SU-DHL-6 (cell line): ENCODE measurements at regions not wholly inside any gene's neighbourhood (a gene's known extent, or its start where the extent isn't known, plus 50 kb on each side); places are given as distances from the start of the nearest gene placed in this dataset.

Experiments
- H2AFZ ChIP-seq: fragments of 200-600 bp; sonication (generic); 2 replicates; pipeline ENCODE4 v1.6.1; 2014; ENCODE audit warnings: low read depth, mild to moderate bottlenecking, moderate library complexity, mixed read lengths, antibody characterized with exemption, low read length; ENCODE audit not compliant: severe bottlenecking
- H3F3A ChIP-seq: fragments of 200-600 bp; shearing (Covaris generic); 2 replicates; pipeline ENCODE4 v1.6.0; 2016; ENCODE audit warnings: antibody characterized with exemption, mild to moderate bottlenecking; ENCODE audit not compliant: insufficient read depth
- H3K27ac ChIP-seq: fragments of 200-600 bp; sonication (generic); 2 replicates; pipeline ENCODE4 v1.5.1; 2016; ENCODE audit warnings: low read depth, mild to moderate bottlenecking, low read length, moderate library complexity, mixed read lengths
- H3K27me3 ChIP-seq: fragments of 200-600 bp; sonication (generic), shearing (Covaris generic); 2 replicates; pipeline ENCODE4 v1.6.0; 2014; ENCODE audit warnings: mild to moderate bottlenecking, low read length
- H3K36me3 ChIP-seq: fragments of 200-600 bp; sonication (generic); 2 replicates; pipeline ENCODE4 v1.6.1; 2014; ENCODE audit warnings: mild to moderate bottlenecking, low read length, mixed read lengths
- H3K4me2 ChIP-seq: fragments of 300-600, 200-600 bp; shearing (Covaris generic), sonication (generic); 2 replicates; pipeline ENCODE4 v1.6.0; 2014; ENCODE audit warnings: low read length, low read depth, mild to moderate bottlenecking; ENCODE audit not compliant: poor library complexity, severe bottlenecking
- H3K4me3 ChIP-seq: fragments of 200-600 bp; sonication (generic); 2 replicates; pipeline ENCODE4 v1.5.1; 2014; ENCODE audit warnings: antibody characterized with exemption, low read length, mild to moderate bottlenecking, mixed read lengths; ENCODE audit not compliant: insufficient read depth, poor library complexity, severe bottlenecking
- H3K79me2 ChIP-seq: fragments of 200-600 bp; sonication (generic); 2 replicates; pipeline ENCODE4 v1.6.1; 2014; ENCODE audit warnings: mild to moderate bottlenecking, low read length, moderate library complexity; ENCODE audit not compliant: insufficient read depth
- H3K9ac ChIP-seq: fragments of 200-600 bp; sonication (generic); 2 replicates; pipeline ENCODE4 v1.7.0; 2014; ENCODE audit warnings: mild to moderate bottlenecking, low read length
- H3K9me2 ChIP-seq: fragments of 200-600 bp; sonication (generic); replicated peaks from 2 replicates; pipeline ENCODE4 v1.6.1; 2014; ENCODE audit warnings: low read length; ENCODE audit not compliant: insufficient read depth
- H3K9me3 ChIP-seq: fragments of 200-600 bp; sonication (generic); 2 replicates; pipeline ENCODE4 v1.6.1; 2014; ENCODE audit warnings: low read length, mixed read lengths; ENCODE audit not compliant: insufficient read depth
- H4K20me1 ChIP-seq: fragments of 200-600 bp; sonication (generic); 2 replicates; pipeline ENCODE4 v1.6.1; 2014; ENCODE audit warnings: low read depth, mild to moderate bottlenecking, antibody characterized with exemption, low read length, moderate library complexity, mixed read lengths
- CTCF ChIP-seq: fragments of 200-600 bp; sonication (generic); IDR thresholded peaks from one replicate; pipeline ENCODE4 v1.5.1; 2017; ENCODE audit warnings: antibody characterized with exemption, mild to moderate bottlenecking, low read length, moderate library complexity; ENCODE audit not compliant: insufficient read depth, poor library complexity, severe bottlenecking
- EZH2phosphoT487 ChIP-seq: fragments of 200-600 bp; sonication (generic), shearing (Covaris generic); conservative IDR thresholded peaks from 2 replicates; pipeline ENCODE4 v1.6.1; 2018; ENCODE audit warnings: mild to moderate bottlenecking, antibody characterized with exemption, low read length, moderate library complexity, mixed read lengths

GRCh38 chr6:85892346-85892745 is 249.7 kb upstream of the SYNCRIP start:
- Histone ChIP-seq H3K9me2 (no peaks in the 10 kb centered on the region), H3K4me2 (no peak overlapping the region), H3K9ac (no peak overlapping the region), H2AFZ (no peak overlapping the region), H3K27ac (no peak overlapping the region), H3F3A (no peaks in the 10 kb centered on the region), H3K79me2 (no peaks in the 10 kb centered on the region), H3K4me3 (no peak overlapping the region), H3K27me3 (no peaks in the 10 kb centered on the region), H3K9me3 (no peaks in the 10 kb centered on the region), H3K36me3 (no peaks in the 10 kb centered on the region), H4K20me1 (no peaks in the 10 kb centered on the region)
- TF ChIP-seq CTCF = no peak
- TF ChIP-seq EZH2phosphoT487 = no peak

GRCh38 chr6:85887461-85887860 is 244.8 kb upstream of the SYNCRIP start:
- Histone ChIP-seq H4K20me1 (no peaks in the 10 kb centered on the region), H3K9ac (no peak overlapping the region), H3F3A (no peaks in the 10 kb centered on the region), H3K4me3 (no peak overlapping the region), H3K36me3 (no peaks in the 10 kb centered on the region), H2AFZ (no peak overlapping the region), H3K9me3 (no peaks in the 10 kb centered on the region), H3K4me2 (no peak overlapping the region), H3K79me2 (no peaks in the 10 kb centered on the region), H3K9me2 (no peaks in the 10 kb centered on the region), H3K27ac (no peak overlapping the region), H3K27me3 (no peaks in the 10 kb centered on the region)
- TF ChIP-seq CTCF (no peak), EZH2phosphoT487 (no peak)

GRCh38 chr6:85868685-85869084 is 226.0 kb upstream of the SYNCRIP start:
- no peak for TF ChIP-seq EZH2phosphoT487
- Histone ChIP-seq H3K27me3 (no peaks in the 10 kb centered on the region), H3K4me3 (no peak overlapping the region), H3K9me2 (no peaks in the 10 kb centered on the region), H3F3A (no peaks in the 10 kb centered on the region), H3K9ac (no peak overlapping the region), H3K79me2 (no peaks in the 10 kb centered on the region), H3K27ac (no peak overlapping the region), H3K9me3 (no peaks in the 10 kb centered on the region), H2AFZ (no peak overlapping the region), H3K4me2 (no peak overlapping the region), H4K20me1 (no peaks in the 10 kb centered on the region), H3K36me3 (no peaks in the 10 kb centered on the region)

GRCh38 chr6:85867595-85867994 is 224.9 kb upstream of the SYNCRIP start:
- Histone ChIP-seq H3K36me3 (no peaks in the 10 kb centered on the region), H3K4me3 (no peak overlapping the region), H3K9me3 (no peaks in the 10 kb centered on the region), H3K27me3 (no peaks in the 10 kb centered on the region), H3K4me2 (no peak overlapping the region), H3K79me2 (no peaks in the 10 kb centered on the region), H3K9ac (no peak overlapping the region), H4K20me1 (no peaks in the 10 kb centered on the region), H3K27ac (no peak overlapping the region), H3K9me2 (no peaks in the 10 kb centered on the region), H3F3A (no peaks in the 10 kb centered on the region), H2AFZ (no peak overlapping the region)
- TF ChIP-seq CTCF (no peak), EZH2phosphoT487 (no peak)
